GM12878 (cell line): ENCODE measurements at regions not wholly inside any gene's neighbourhood (a gene's known extent, or its start where the extent isn't known, plus 50 kb on each side); places are given as distances from the start of the nearest gene placed in this dataset.

Experiments
- ATF7 ChIP-seq: fragments of 450-650 bp; IDR thresholded peaks from 2 replicates; pipeline ENCODE4 v1.6.1; 2016; ENCODE audit warnings: low read depth, mild to moderate bottlenecking
- CBFB ChIP-seq: IDR thresholded peaks from 2 replicates; pipeline ENCODE4 v1.6.1; 2016; ENCODE audit warnings: antibody characterized with exemption, low read depth
- CBX3 ChIP-seq: fragments of 200-600 bp; sonication (generic); IDR thresholded peaks from 2 replicates; pipeline ENCODE4 v1.6.1; 2016; ENCODE audit warnings: low read depth, borderline replicate concordance
- CUX1 ChIP-seq: IDR thresholded peaks from 2 replicates; pipeline ENCODE4 v1.6.1; 2012; ENCODE audit warnings: improper control_type of control experiment, low read depth, low read length; ENCODE audit not compliant: insufficient replicate concordance
- ESRRA ChIP-seq: IDR thresholded peaks from 2 replicates; pipeline ENCODE4 v1.6.1; 2012; ENCODE audit warnings: mild to moderate bottlenecking, low read length, improper control_type of control experiment
- HDAC6 ChIP-seq: fragments of 200-600 bp; sonication (generic); IDR thresholded peaks from one replicate; pipeline ENCODE4 v1.8.0; 2017; ENCODE audit warnings: antibody characterized with exemption; ENCODE audit not compliant: unreplicated experiment
- IKZF2 ChIP-seq, 2 experiments: fragments of 450-650 bp; IDR thresholded peaks; 2 replicates each; pipeline ENCODE4 v1.6.1; 2017; ENCODE audit warnings: mild to moderate bottlenecking in 2 of 2, moderate library complexity in 2 of 2
- IRF5 ChIP-seq: fragments of 450-650 bp; IDR thresholded peaks from 2 replicates; pipeline ENCODE4 v1.6.1; 2017; ENCODE audit warnings: borderline replicate concordance
- NFIC ChIP-seq: IDR thresholded peaks from 2 replicates; pipeline ENCODE4 v1.6.1; 2012; ENCODE audit warnings: low read depth, mild to moderate bottlenecking, inconsistent platforms, low read length, moderate library complexity
- NKRF ChIP-seq: fragments of 450-650 bp; conservative IDR thresholded peaks from 2 replicates; pipeline ENCODE4 v1.6.1; 2017; ENCODE audit warnings: mild to moderate bottlenecking, moderate library complexity
- NRF1 ChIP-seq: conservative IDR thresholded peaks from 2 replicates; pipeline ENCODE4 v1.6.1; 2011; ENCODE audit warnings: mild to moderate bottlenecking, low read depth, low read length, improper control_type of control experiment
- RAD51 ChIP-seq: fragments of 450-650 bp; IDR thresholded peaks from 2 replicates; pipeline ENCODE4 v1.6.1; 2016; ENCODE audit warnings: moderate library complexity, mild to moderate bottlenecking, inconsistent platforms
- SREBF2 ChIP-seq: IDR thresholded peaks from 2 replicates; pipeline ENCODE4 v1.6.1; 2012; ENCODE audit warnings: mild to moderate bottlenecking, low read length
- SUPT20H ChIP-seq: IDR thresholded peaks from 2 replicates; pipeline ENCODE4 v1.6.1; 2011; ENCODE audit warnings: low read depth, mild to moderate bottlenecking, low read length, moderate library complexity, borderline replicate concordance; ENCODE audit not compliant: control insufficient read depth
- TARDBP ChIP-seq: IDR thresholded peaks from 2 replicates; pipeline ENCODE4 v1.6.1; 2016; ENCODE audit warnings: borderline replicate concordance
- USF2 ChIP-seq: IDR thresholded peaks from 2 replicates; pipeline ENCODE4 v1.6.1; 2011; ENCODE audit warnings: low read depth, low read length, improper control_type of control experiment, borderline replicate concordance
- YBX1 ChIP-seq: fragments of 450-650 bp; IDR thresholded peaks from 2 replicates; pipeline ENCODE4 v1.6.1; 2016; ENCODE audit warnings: antibody characterized with exemption
- ZBTB11 ChIP-seq: fragments of 450-650 bp; formaldehyde crosslinking; IDR thresholded peaks from 2 replicates; pipeline ENCODE4 v1.5.0; 2022; ENCODE audit warnings: mild to moderate bottlenecking, missing genetic modification characterization

- TF ChIP-seq CBFB (0 out of 2 replicates have a peak, but pooled peaks have one; percentile 29), RAD51 (no peak), HDAC6 (no peak), NFIC (peak; percentile 65), YBX1 (no peak), ESRRA (no peak), SUPT20H (no peak), ATF7 (peak; percentile 64; the same call in 1 of the 2 replicates), CBX3 (no peak), SREBF2 (no peak), CUX1 (no peak), ZBTB11 (no peak), NRF1 (no peak), USF2 (no peak), TARDBP (no peak), IKZF2 (IDR thresholded peaks at IDR 0.05) (peak; percentile 52 to 66; a peak in 1 of 4 replicates), NKRF (no peak), IRF5 (no peak)
Observed at GRCh38 chr17:77473615-77474226, 333.0 kb downstream of the SEC14L1 start (continued).
